Natural killer cell treated with Interleukin-12 subunit alpha and Interleukin-12 subunit beta and Interleukin-15 and Interleukin-18, amount 100 ng/mL, for 72 hours (primary cell): ENCODE measurements at regions not wholly inside any gene's neighbourhood (a gene's known extent, or its start where the extent isn't known, plus 50 kb on each side); places are given as distances from the start of the nearest gene placed in this dataset.
"Not testable (repeated sequence)": the region's sequence is repeated elsewhere in the genome, so short reads cannot be mapped to it uniquely, and the experiment has no call there.

Experiments used
- ATAC-seq, 2 donors: fragments of 150-1000 bp; cut with Tn5 transposase in 1 of 2; sonication (Bioruptor Pico), chemical (Tn5 transposase) in 1 of 2; 2 replicates each; pipeline ENCODE4 v1.10.0; 2021
- DNase-seq: peaks from one replicate; pipeline ENCODE4 v3.0.0; 2022; ENCODE audit warnings: low spot score
- H3K27ac Mint-ChIP-seq, 2 donors: 1 replicate in 1 of 2; 2 replicates in 1 of 2; pipeline ENCODE4 v1.8.0; 2022; ENCODE audit warnings: mixed read lengths in 2 of 2, mild to moderate bottlenecking in 1 of 2, moderate library complexity in 1 of 2
- H3K27me3 Mint-ChIP-seq, 2 donors: 1 replicate in 1 of 2; 2 replicates in 1 of 2; pipeline ENCODE4 v1.8.0; 2022; ENCODE audit warnings: mixed read lengths in 2 of 2
- H3K36me3 Mint-ChIP-seq: one replicate; pipeline ENCODE4 v1.8.0; 2022; ENCODE audit warnings: mixed read lengths
- H3K4me1 Mint-ChIP-seq, 2 donors: 1 replicate in 1 of 2; 2 replicates in 1 of 2; pipeline ENCODE4 v1.8.0; 2022; ENCODE audit warnings: low read depth in 2 of 2, mixed read lengths in 2 of 2, mild to moderate bottlenecking in 1 of 2
- H3K4me3 Mint-ChIP-seq: one replicate; pipeline ENCODE4 v1.8.0; 2022; ENCODE audit warnings: mixed read lengths
- H3K9me3 Mint-ChIP-seq: 2 replicates; pipeline ENCODE4 v1.8.0; 2022; ENCODE audit warnings: mixed read lengths

GRCh38 chr4:83751336-83751949 is 215.5 kb downstream of the GPAT3 start:
- no peak for ATAC-seq
- DNase-seq = no peak
- no peak overlapping the region for H3K27ac Mint-ChIP-seq
- H3K27me3 Mint-ChIP-seq = peaks cover 0 to 9% of the 10 kb centered on the region in 2 donors
- H3K4me1 Mint-ChIP-seq = no peaks in the 10 kb centered on the region
- no peaks in the 10 kb centered on the region for H3K36me3 Mint-ChIP-seq
- H3K4me3 Mint-ChIP-seq = no peak overlapping the region
- peaks cover 3% of the 10 kb centered on the region for H3K9me3 Mint-ChIP-seq

- no peak for ATAC-seq
- Mint-ChIP-seq H3K36me3 (no peaks in the 10 kb centered on the region), H3K27me3 (peaks cover 5 to 9% of the 10 kb centered on the region in 2 donors), H3K9me3 (peaks cover 3% of the 10 kb centered on the region), H3K4me3 (no peak overlapping the region), H3K4me1 (no peaks in the 10 kb centered on the region), H3K27ac (no peak overlapping the region)
- DNase-seq = no peak
Observed at GRCh38 chr4:83748711-83749110, 212.8 kb downstream of the GPAT3 start.

DNA sequence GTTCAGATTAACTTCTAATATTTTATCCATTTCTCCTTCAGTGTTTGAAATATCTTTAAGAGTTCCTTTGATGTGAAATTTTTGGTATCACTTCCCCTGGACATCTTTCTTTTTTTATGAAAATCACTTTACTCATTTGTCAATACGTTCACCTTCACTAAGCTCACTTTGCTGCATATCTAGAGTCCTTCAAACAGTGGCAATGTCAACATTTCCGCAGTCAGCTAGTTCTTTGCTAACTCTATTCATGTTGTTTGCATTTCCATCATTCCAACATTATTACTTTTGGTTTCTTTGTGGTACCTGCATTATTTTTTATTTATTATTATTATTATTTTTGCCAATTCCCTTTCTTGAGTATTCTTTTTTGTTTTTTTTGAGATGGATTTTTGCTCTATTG is 203.0 kb downstream of the GPAT3 start:
- no peak for DNase-seq
- H3K4me1 Mint-ChIP-seq = no peaks in the 10 kb centered on the region
- ATAC-seq = no peak
- H3K27me3 Mint-ChIP-seq = peaks cover 15 to 28% of the 10 kb centered on the region in 2 donors
- no peak overlapping the region for H3K27ac Mint-ChIP-seq
- H3K36me3 Mint-ChIP-seq = no peaks in the 10 kb centered on the region
- H3K4me3 Mint-ChIP-seq = no peak overlapping the region
- no peaks in the 10 kb centered on the region for H3K9me3 Mint-ChIP-seq

GRCh38 chr4:83734576-83734975 is 198.7 kb downstream of the GPAT3 start:
- DNase-seq (no peak), ATAC-seq (no peak)
- Mint-ChIP-seq H3K27me3 (peaks cover 7 to 9% of the 10 kb centered on the region in 2 donors), H3K9me3 (peaks cover 3% of the 10 kb centered on the region), H3K27ac (no peak overlapping the region), H3K4me3 (no peak overlapping the region), H3K36me3 (no peaks in the 10 kb centered on the region), H3K4me1 (no peaks in the 10 kb centered on the region)

GRCh38 chr4:83732114-83732635 is 196.3 kb downstream of the GPAT3 start:
- Mint-ChIP-seq H3K9me3 (peaks cover 3% of the 10 kb centered on the region), H3K27ac (no peak overlapping the region), H3K4me3 (no peak overlapping the region), H3K36me3 (no peaks in the 10 kb centered on the region), H3K4me1 (no peaks in the 10 kb centered on the region), H3K27me3 (peaks cover 4 to 5% of the 10 kb centered on the region in 2 donors)
- ATAC-seq (no peak), DNase-seq (no peak)

GRCh38 chr4:83731609-83732008 is 195.7 kb downstream of the GPAT3 start:
- no peak overlapping the region for H3K27ac Mint-ChIP-seq
- H3K36me3 Mint-ChIP-seq = no peaks in the 10 kb centered on the region
- H3K27me3 Mint-ChIP-seq = peaks cover 4 to 9% of the 10 kb centered on the region in 2 donors
- H3K9me3 Mint-ChIP-seq = peaks cover 3% of the 10 kb centered on the region
- H3K4me3 Mint-ChIP-seq = no peak overlapping the region
- H3K4me1 Mint-ChIP-seq = no peaks in the 10 kb centered on the region
- DNase-seq = no peak
- no peak for ATAC-seq

GRCh38 chr4:83730958-83731357 is 195.1 kb downstream of the GPAT3 start:
- ATAC-seq, H3K27ac Mint-ChIP-seq, H3K36me3 Mint-ChIP-seq, H3K9me3 Mint-ChIP-seq, H3K4me1 Mint-ChIP-seq, DNase-seq, H3K4me3 Mint-ChIP-seq: not testable (repeated sequence)
- H3K27me3 Mint-ChIP-seq = peaks cover 4 to 11% of the 10 kb centered on the region in 2 donors

- H3K9me3 Mint-ChIP-seq = peaks cover 3% of the 10 kb centered on the region
- no peak overlapping the region for H3K27ac Mint-ChIP-seq
- H3K36me3 Mint-ChIP-seq = no peaks in the 10 kb centered on the region
- ATAC-seq (no peak), DNase-seq (no peak)
- H3K4me1 Mint-ChIP-seq = no peaks in the 10 kb centered on the region
- H3K4me3 Mint-ChIP-seq = no peak overlapping the region
- peaks cover 3 to 19% of the 10 kb centered on the region in 2 donors for H3K27me3 Mint-ChIP-seq
Observed at GRCh38 chr4:83728191-83728590, 192.3 kb downstream of the GPAT3 start.

- H3K27ac Mint-ChIP-seq = no peak overlapping the region
- ATAC-seq (no peak), DNase-seq (no peak)
- H3K27me3 Mint-ChIP-seq = peaks cover 3 to 19% of the 10 kb centered on the region in 2 donors
- no peaks in the 10 kb centered on the region for H3K36me3 Mint-ChIP-seq
- H3K4me1 Mint-ChIP-seq = no peaks in the 10 kb centered on the region
- no peaks in the 10 kb centered on the region for H3K9me3 Mint-ChIP-seq
- H3K4me3 Mint-ChIP-seq = no peak overlapping the region
Observed at GRCh38 chr4:83725336-83726085, 189.6 kb downstream of the GPAT3 start.

GRCh38 chr4:83724485-83725335 is 188.8 kb downstream of the GPAT3 start:
- no peak for DNase-seq
- no peak for ATAC-seq
- H3K4me1 Mint-ChIP-seq = no peaks in the 10 kb centered on the region

DNA sequence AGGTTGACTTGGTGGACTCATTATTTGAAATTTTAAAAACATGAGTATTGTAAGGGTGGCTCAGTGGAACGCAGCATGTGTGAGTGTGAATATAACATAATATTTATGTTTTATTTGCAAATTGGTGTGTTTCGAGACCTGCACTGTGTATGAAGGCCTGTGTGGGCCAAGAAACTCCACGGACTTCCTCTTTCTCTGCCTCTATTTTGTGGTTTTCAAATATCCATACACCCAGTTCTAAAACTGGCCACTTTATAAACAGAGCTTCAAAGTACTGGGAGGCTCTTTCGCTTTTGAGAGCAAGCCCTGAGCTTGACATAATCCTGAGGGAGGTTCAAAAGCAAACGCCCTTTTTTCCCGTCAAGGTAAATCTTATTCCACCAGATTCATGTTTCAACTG is 187.7 kb downstream of the GPAT3 start:
- ATAC-seq (no peak), DNase-seq (no peak)
- Mint-ChIP-seq H3K27ac (no peak overlapping the region), H3K9me3 (no peaks in the 10 kb centered on the region), H3K27me3 (peaks cover 3 to 19% of the 10 kb centered on the region in 2 donors), H3K4me1 (no peaks in the 10 kb centered on the region), H3K4me3 (no peak overlapping the region), H3K36me3 (no peaks in the 10 kb centered on the region)

More at GRCh38 chr4:83724485-83725335, 188.8 kb downstream of the GPAT3 start:
- no peak overlapping the region for H3K4me3 Mint-ChIP-seq
- H3K27ac Mint-ChIP-seq = no peak overlapping the region
- no peaks in the 10 kb centered on the region for H3K36me3 Mint-ChIP-seq
- H3K9me3 Mint-ChIP-seq = no peaks in the 10 kb centered on the region
- H3K27me3 Mint-ChIP-seq = peaks cover 3 to 19% of the 10 kb centered on the region in 2 donors

- Mint-ChIP-seq H3K4me3 (no peak overlapping the region), H3K9me3 (no peaks in the 10 kb centered on the region), H3K4me1 (no peaks in the 10 kb centered on the region), H3K27me3 (peaks cover 3 to 19% of the 10 kb centered on the region in 2 donors), H3K36me3 (no peaks in the 10 kb centered on the region), H3K27ac (no peak overlapping the region)
- ATAC-seq (no peak), DNase-seq (no peak)
Observed at GRCh38 chr4:83722730-83723269, 186.9 kb downstream of the GPAT3 start.

- Mint-ChIP-seq H3K27me3 (peaks cover 3 to 7% of the 10 kb centered on the region in 2 donors), H3K4me3 (no peak overlapping the region), H3K27ac (no peak overlapping the region), H3K36me3 (no peaks in the 10 kb centered on the region), H3K9me3 (no peaks in the 10 kb centered on the region), H3K4me1 (no peaks in the 10 kb centered on the region)
- DNase-seq = no peak
- ATAC-seq = no peak
Observed at GRCh38 chr4:83716874-83717273, 181.0 kb downstream of the GPAT3 start.
